WTC11 (cell line): ENCODE measurements at regions not wholly inside any gene's neighbourhood (a gene's known extent, or its start where the extent isn't known, plus 50 kb on each side); places are given as distances from the start of the nearest gene placed in this dataset.

Experiments
- ATAC-seq: fragments of 200-7000 bp; cut with Tn5 transposase; 2 replicates; pipeline ENCODE4 v1.10.0; 2021; ENCODE audit warnings: mild to moderate bottlenecking, moderate library complexity
- CTCF ChIA-PET: fragments of 300-600 bp; sonication (Branson Sonifier 250); formaldehyde crosslinking; loops from one replicate; lab custom pipeline; 2021; ENCODE audit warnings: antibody characterized with exemption; lab: Charles Lee
- POLR2A ChIA-PET: fragments of 350-600 bp; sonication (Branson Sonifier 250); formaldehyde crosslinking; loops from one replicate; lab custom pipeline; 2021; ENCODE audit warnings: antibody characterized with exemption; lab: Charles Lee
- DNase-seq: peaks from one replicate; pipeline ENCODE4 v3.0.0; 2021; ENCODE audit warnings: low spot score
- H3K27ac Mint-ChIP-seq: 2 replicates; pipeline ENCODE4 v1.8.0; 2021; ENCODE audit warnings: mixed read lengths
- H3K27me3 Mint-ChIP-seq: 2 replicates; pipeline ENCODE4 v1.8.0; 2021; ENCODE audit warnings: low read depth, mild to moderate bottlenecking, moderate library complexity, mixed read lengths
- H3K36me3 Mint-ChIP-seq: 2 replicates; pipeline ENCODE4 v1.8.0; 2021; ENCODE audit warnings: mixed read lengths
- H3K4me1 Mint-ChIP-seq: 2 replicates; pipeline ENCODE4 v1.8.0; 2022; ENCODE audit warnings: mixed read lengths
- H3K4me3 Mint-ChIP-seq: 2 replicates; pipeline ENCODE4 v1.8.0; 2021; ENCODE audit warnings: mild to moderate bottlenecking, moderate library complexity, mixed read lengths
- H3K9me3 Mint-ChIP-seq: 2 replicates; pipeline ENCODE4 v1.8.0; 2021; ENCODE audit warnings: mixed read lengths
- ATF1 ChIP-seq: sonication (generic); formaldehyde crosslinking; IDR thresholded peaks from 2 replicates; pipeline ENCODE4 v1.8.1; 2023; ENCODE audit warnings: mild to moderate bottlenecking, moderate library complexity, missing genetic modification reagents
- CBFB ChIP-seq: sonication (generic); formaldehyde crosslinking; IDR thresholded peaks from 2 replicates; pipeline ENCODE4 v1.8.1; 2022; ENCODE audit warnings: mild to moderate bottlenecking, low read depth, missing genetic modification reagents
- CREB1 ChIP-seq: sonication (generic); formaldehyde crosslinking; IDR thresholded peaks from 2 replicates; pipeline ENCODE4 v1.8.0; 2023; ENCODE audit warnings: mild to moderate bottlenecking, missing genetic modification reagents
- E2F4 ChIP-seq: sonication (generic); formaldehyde crosslinking; IDR thresholded peaks from 2 replicates; pipeline ENCODE4 v1.8.1; 2022; ENCODE audit warnings: low read depth, mild to moderate bottlenecking, moderate library complexity, missing genetic modification reagents, borderline replicate concordance
- ELF4 ChIP-seq: sonication (generic); formaldehyde crosslinking; IDR thresholded peaks from 2 replicates; pipeline ENCODE4 v1.8.1; 2022; ENCODE audit warnings: low read depth, mild to moderate bottlenecking, moderate library complexity, missing genetic modification reagents
- ETV6 ChIP-seq: sonication (generic); formaldehyde crosslinking; IDR thresholded peaks from 2 replicates; pipeline ENCODE4 v1.8.1; 2022; ENCODE audit warnings: mild to moderate bottlenecking, missing genetic modification reagents
- FOXJ3 ChIP-seq: sonication (generic); formaldehyde crosslinking; IDR thresholded peaks from 2 replicates; pipeline ENCODE4 v1.9.0; 2021; ENCODE audit warnings: missing genetic modification reagents, mild to moderate bottlenecking, borderline replicate concordance
- FOXK1 ChIP-seq: sonication (generic); formaldehyde crosslinking; IDR thresholded peaks from 2 replicates; pipeline ENCODE4 v1.8.0; 2022; ENCODE audit warnings: mild to moderate bottlenecking, moderate library complexity, missing genetic modification reagents
- FOXP1 ChIP-seq: sonication (generic); formaldehyde crosslinking; IDR thresholded peaks from 2 replicates; pipeline ENCODE4 v1.8.0; 2022; ENCODE audit warnings: missing genetic modification reagents, mild to moderate bottlenecking, moderate library complexity, borderline replicate concordance
- GABPB1 ChIP-seq: sonication (generic); formaldehyde crosslinking; IDR thresholded peaks from 2 replicates; pipeline ENCODE4 v1.8.1; 2023; ENCODE audit warnings: mild to moderate bottlenecking, missing genetic modification reagents
- IRF2 ChIP-seq: sonication (generic); formaldehyde crosslinking; IDR thresholded peaks from 2 replicates; pipeline ENCODE4 v1.8.0; 2022; ENCODE audit warnings: low read depth, missing genetic modification reagents, borderline replicate concordance
- MYBL2 ChIP-seq: sonication (generic); formaldehyde crosslinking; IDR thresholded peaks from 2 replicates; pipeline ENCODE4 v1.8.1; 2023; ENCODE audit warnings: mild to moderate bottlenecking, moderate library complexity, missing genetic modification reagents
- NR2C2 ChIP-seq: sonication (generic); formaldehyde crosslinking; IDR thresholded peaks from 2 replicates; pipeline ENCODE4 v1.8.0; 2022; ENCODE audit warnings: mild to moderate bottlenecking, missing genetic modification reagents
- NR3C1 ChIP-seq: sonication (generic); formaldehyde crosslinking; conservative IDR thresholded peaks from 2 replicates; pipeline ENCODE4 v1.8.1; 2023; ENCODE audit warnings: low read depth, mild to moderate bottlenecking, missing genetic modification reagents
- ZNF512 ChIP-seq: sonication (generic); formaldehyde crosslinking; IDR thresholded peaks from 2 replicates; pipeline ENCODE4 v1.8.1; 2022; ENCODE audit warnings: missing genetic modification reagents, borderline replicate concordance
- ZNF671 ChIP-seq: fragments of 250-450 bp; sonication (Bioruptor Pico); IDR thresholded peaks from 2 replicates; pipeline ENCODE4 v1.8.0; 2021; ENCODE audit warnings: mild to moderate bottlenecking
- TF ChIP-seq, protein P1 (sequence below): sonication (generic); formaldehyde crosslinking; IDR thresholded peaks from 2 replicates; pipeline ENCODE4 v1.8.1; 2023; ENCODE audit warnings: mild to moderate bottlenecking, moderate library complexity, missing genetic modification reagents
- TF ChIP-seq, protein P2 (sequence below): sonication (generic); formaldehyde crosslinking; IDR thresholded peaks from 2 replicates; pipeline ENCODE4 v1.8.0; 2022; ENCODE audit warnings: mild to moderate bottlenecking, missing genetic modification reagents

- TF ChIP-seq, protein P1, sequence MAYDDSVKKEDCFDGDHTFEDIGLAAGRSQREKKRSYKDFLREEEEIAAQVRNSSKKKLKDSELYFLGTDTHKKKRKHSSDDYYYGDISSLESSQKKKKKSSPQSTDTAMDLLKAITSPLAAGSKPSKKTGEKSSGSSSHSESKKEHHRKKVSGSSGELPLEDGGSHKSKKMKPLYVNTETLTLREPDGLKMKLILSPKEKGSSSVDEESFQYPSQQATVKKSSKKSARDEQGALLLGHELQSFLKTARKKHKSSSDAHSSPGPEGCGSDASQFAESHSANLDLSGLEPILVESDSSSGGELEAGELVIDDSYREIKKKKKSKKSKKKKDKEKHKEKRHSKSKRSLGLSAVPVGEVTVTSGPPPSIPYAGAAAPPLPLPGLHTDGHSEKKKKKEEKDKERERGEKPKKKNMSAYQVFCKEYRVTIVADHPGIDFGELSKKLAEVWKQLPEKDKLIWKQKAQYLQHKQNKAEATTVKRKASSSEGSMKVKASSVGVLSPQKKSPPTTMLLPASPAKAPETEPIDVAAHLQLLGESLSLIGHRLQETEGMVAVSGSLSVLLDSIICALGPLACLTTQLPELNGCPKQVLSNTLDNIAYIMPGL, result no peak
- TF ChIP-seq MYBL2 (no peak), NR2C2 (CRISPR knock-in tag) (no peak)
These were observed 594.2 kb upstream of the FZD8 start (continued) for GRCh38 chr10:36236341-36236740.

DNA sequence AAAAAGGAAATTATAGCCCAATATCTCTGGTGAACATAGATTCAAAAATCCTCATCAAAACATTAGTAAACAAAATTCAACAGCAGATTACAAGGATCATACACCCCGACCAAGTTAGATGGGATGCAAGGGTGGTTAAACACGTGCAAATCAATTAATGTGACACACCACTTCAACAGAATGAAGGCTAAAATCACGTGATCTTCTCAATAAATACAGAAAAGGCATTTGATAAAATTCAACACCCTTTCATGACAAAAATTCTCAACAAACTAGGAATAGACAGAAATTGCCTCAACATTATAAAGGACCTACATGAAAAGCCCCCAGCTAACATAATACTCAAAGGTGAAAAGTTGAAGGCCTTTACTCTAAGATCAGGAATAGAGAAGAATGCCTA, 590.8 kb upstream of the FZD8 start:
- peaks cover 12% of the 10 kb centered on the region for H3K9me3 Mint-ChIP-seq
- H3K27ac Mint-ChIP-seq, result no peak overlapping the region
- H3K4me1 Mint-ChIP-seq, result no peaks in the 10 kb centered on the region
- no peaks in the 10 kb centered on the region for H3K36me3 Mint-ChIP-seq
- POLR2A ChIA-PET, result no interaction called here
- no peak for TF ChIP-seq FOXK1 (CRISPR knock-in tag)
- TF ChIP-seq ETV6 (CRISPR knock-in tag), result no peak
- TF ChIP-seq ATF1 (CRISPR knock-in tag), result no peak
- TF ChIP-seq ELF4, result no peak
- no peak for TF ChIP-seq NR3C1
- TF ChIP-seq FOXP1 (CRISPR knock-in tag), result no peak
- no peak for TF ChIP-seq ZNF512 (CRISPR knock-in tag)
- no peak for TF ChIP-seq IRF2
- TF ChIP-seq, protein P2, sequence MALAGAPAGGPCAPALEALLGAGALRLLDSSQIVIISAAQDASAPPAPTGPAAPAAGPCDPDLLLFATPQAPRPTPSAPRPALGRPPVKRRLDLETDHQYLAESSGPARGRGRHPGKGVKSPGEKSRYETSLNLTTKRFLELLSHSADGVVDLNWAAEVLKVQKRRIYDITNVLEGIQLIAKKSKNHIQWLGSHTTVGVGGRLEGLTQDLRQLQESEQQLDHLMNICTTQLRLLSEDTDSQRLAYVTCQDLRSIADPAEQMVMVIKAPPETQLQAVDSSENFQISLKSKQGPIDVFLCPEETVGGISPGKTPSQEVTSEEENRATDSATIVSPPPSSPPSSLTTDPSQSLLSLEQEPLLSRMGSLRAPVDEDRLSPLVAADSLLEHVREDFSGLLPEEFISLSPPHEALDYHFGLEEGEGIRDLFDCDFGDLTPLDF (CRISPR knock-in tag), result no peak
- no peak overlapping the region for H3K4me3 Mint-ChIP-seq
- ATAC-seq (no peak), DNase-seq (no peak)
- H3K27me3 Mint-ChIP-seq, result no peaks in the 10 kb centered on the region
- CTCF ChIA-PET, result no interaction called here

- Mint-ChIP-seq H3K27ac (no peak overlapping the region), H3K27me3 (no peaks in the 10 kb centered on the region), H3K4me3 (no peak overlapping the region), H3K4me1 (no peaks in the 10 kb centered on the region), H3K9me3 (no peaks in the 10 kb centered on the region), H3K36me3 (no peaks in the 10 kb centered on the region)
- TF ChIP-seq CBFB (CRISPR knock-in tag) (no peak), ZNF671 (no peak), CREB1 (CRISPR knock-in tag) (no peak)
- DNase-seq (no peak), ATAC-seq (no peak)
- POLR2A ChIA-PET, result no interaction called here
- CTCF ChIA-PET, result no interaction called here
These were observed 582.4 kb upstream of the FZD8 start for GRCh38 chr10:36224431-36224985.

DNA sequence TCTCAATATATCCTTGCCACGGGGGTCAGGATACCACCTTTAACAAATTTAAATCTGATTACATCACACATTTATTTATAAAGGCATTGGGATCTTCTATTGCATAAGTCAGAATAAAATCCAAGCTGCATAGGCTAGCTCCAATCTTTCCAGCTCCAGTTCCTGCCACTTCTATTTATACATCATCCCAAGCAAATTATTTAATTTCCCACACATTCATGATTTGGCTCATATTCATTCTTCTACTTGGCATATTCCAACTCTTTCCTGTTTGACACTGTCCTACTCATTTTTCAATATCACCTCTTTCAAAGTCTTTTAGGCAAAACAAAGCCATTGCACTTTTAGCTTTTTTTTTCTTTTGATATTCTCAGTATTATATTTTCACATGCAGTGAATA, 579.0 kb upstream of the FZD8 start:
- Mint-ChIP-seq H3K9me3 (peaks cover 6% of the 10 kb centered on the region; the same call in 1 of the 2 replicates), H3K4me3 (no peak overlapping the region), H3K27ac (no peak overlapping the region), H3K36me3 (no peaks in the 10 kb centered on the region), H3K27me3 (no peaks in the 10 kb centered on the region), H3K4me1 (no peaks in the 10 kb centered on the region)
- no peak for TF ChIP-seq GABPB1 (CRISPR knock-in tag)
- no peak for TF ChIP-seq MYBL2
- TF ChIP-seq FOXJ3 (CRISPR knock-in tag), result no peak
- TF ChIP-seq E2F4 (CRISPR knock-in tag), result no peak
- ATAC-seq (no peak), DNase-seq (no peak)
- POLR2A ChIA-PET, result no interaction called here
- CTCF ChIA-PET, result no interaction called here
